ENCODE measurements at regions not wholly inside any gene's neighbourhood (a gene's known extent, or its start where the extent isn't known, plus 50 kb on each side); places are given as distances from the start of the nearest gene placed in this dataset.

DNA sequence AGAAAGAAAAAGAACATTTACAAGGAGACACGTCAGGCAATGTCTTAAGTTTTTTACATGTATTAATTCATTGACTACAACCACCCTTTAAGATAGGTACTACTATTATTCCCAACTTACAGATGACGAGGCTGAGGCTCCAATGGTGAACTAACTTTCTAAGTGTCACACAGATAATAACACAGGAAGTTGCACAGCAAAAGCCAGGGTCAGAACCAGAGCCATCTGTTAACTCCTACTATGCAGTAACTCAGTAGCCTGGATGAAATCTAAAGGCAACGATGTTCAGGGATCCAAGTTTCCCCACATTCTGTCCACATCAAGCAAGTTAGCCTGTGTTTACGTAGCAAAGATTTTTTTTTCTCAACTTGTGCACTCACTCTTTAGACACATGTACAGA lies 371.7 kb downstream of the PTPRC start:
- Histone ChIP-seq H3K9me3 (ENCODE audit: insufficient read depth, low read length, severe bottlenecking) (no peaks in the 10 kb centered on the region), H4K20me1 (ENCODE audit: insufficient read depth, low read length) (no peaks in the 10 kb centered on the region), H3K79me2 (ENCODE audit: insufficient read depth, low read length) (peaks cover 100% of the 10 kb centered on the region), H3K4me2 (ENCODE audit: insufficient read depth, low read length) (peak overlapping the region; percentile 63), H3K36me3 (ENCODE audit: insufficient read depth, low read length) (peaks cover 13% of the 10 kb centered on the region; the same call in 1 of the 2 replicates), H3K4me1 (ENCODE audit: insufficient read depth, low read length) (peaks cover 99% of the 10 kb centered on the region), H3K4me3 (ENCODE audit: low read depth in 1 of 2, low read length in 2 of 2) (peak overlapping the region in 1 of 2 experiments; percentile 43; a peak in 3 of 4 replicates), H3K27me3 (ENCODE audit: insufficient read depth, low read length, poor library complexity) (no peaks in the 10 kb centered on the region), H2AFZ (ENCODE audit: low read depth, low read length) (no peak overlapping the region), H3K27ac (ENCODE audit: low read length) (peak overlapping the region; percentile 96), H3K9ac (ENCODE audit: low read depth, low read length) (peak overlapping the region; percentile 59)
- TF ChIP-seq EZH2 (IDR thresholded peaks at IDR 0.05; ENCODE audit: borderline replicate concordance, low read depth, low read length, severe bottlenecking) (no peak), CTCF (IDR thresholded peaks at IDR 0.05; ENCODE audit: borderline replicate concordance, extremely low read depth, low read length, poor library complexity, severe bottlenecking) (no peak)
- ATAC-seq (ENCODE audit: insufficient read depth, low read depth): peak; percentile 65
- peak; percentile 73 for DNase-seq

DNA sequence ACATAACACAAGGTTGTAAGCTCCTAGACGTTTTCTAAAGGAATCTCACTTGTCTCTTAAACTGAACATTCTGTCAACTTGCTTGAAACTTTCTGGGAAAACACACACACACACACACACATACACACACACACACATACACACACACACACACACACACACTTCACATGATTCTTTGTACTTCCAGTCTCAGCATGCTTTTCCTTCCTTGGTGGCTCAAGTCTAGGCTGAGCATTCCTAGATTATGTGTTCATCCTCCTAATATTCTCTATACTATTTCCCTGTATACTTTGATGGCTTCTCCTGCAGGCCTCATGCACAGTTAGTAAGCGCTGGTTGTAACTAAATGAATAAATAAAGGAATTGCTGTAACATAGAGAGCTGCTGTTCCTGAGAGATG lies 372.1 kb downstream of the PTPRC start:
- peak overlapping the region; percentile 96 for H3K27ac ChIP-seq (ENCODE audit: low read length)
- no peaks in the 10 kb centered on the region for H3K27me3 ChIP-seq (ENCODE audit: insufficient read depth, low read length, poor library complexity)
- H3K9ac ChIP-seq (ENCODE audit: low read depth, low read length): peak overlapping the region; percentile 59
- H3K79me2 ChIP-seq (ENCODE audit: insufficient read depth, low read length): peaks cover 100% of the 10 kb centered on the region
- H4K20me1 ChIP-seq (ENCODE audit: insufficient read depth, low read length): no peaks in the 10 kb centered on the region
- H3K9me3 ChIP-seq (ENCODE audit: insufficient read depth, low read length, severe bottlenecking): no peaks in the 10 kb centered on the region
- DNase-seq (peak; percentile 25), ATAC-seq (ENCODE audit: insufficient read depth, low read depth) (peak; percentile 4)
- H3K4me1 ChIP-seq (ENCODE audit: insufficient read depth, low read length): peaks cover 99% of the 10 kb centered on the region
- TF ChIP-seq EZH2 (IDR thresholded peaks at IDR 0.05; ENCODE audit: borderline replicate concordance, low read depth, low read length, severe bottlenecking): no peak
- no peak for TF ChIP-seq CTCF (IDR thresholded peaks at IDR 0.05; ENCODE audit: borderline replicate concordance, extremely low read depth, low read length, poor library complexity, severe bottlenecking)
- H3K4me3 ChIP-seq (ENCODE audit: low read depth in 1 of 2, low read length in 2 of 2): peak overlapping the region in 1 of 2 experiments; percentile 43; a peak in 2 of 4 replicates
- peaks cover 13% of the 10 kb centered on the region; the same call in 1 of the 2 replicates for H3K36me3 ChIP-seq (ENCODE audit: insufficient read depth, low read length)
- peak overlapping the region; percentile 63 for H3K4me2 ChIP-seq (ENCODE audit: insufficient read depth, low read length)
- H2AFZ ChIP-seq (ENCODE audit: low read depth, low read length): peak overlapping the region; percentile 11; the same call in 1 of the 2 replicates

GRCh38 chr1:199015799-199016198 lies 377.0 kb downstream of the PTPRC start:
- DNase-seq (peak; percentile 55), ATAC-seq (ENCODE audit: insufficient read depth, low read depth) (peak; percentile 21)
- H3K27me3 ChIP-seq (ENCODE audit: insufficient read depth, low read length, poor library complexity): no peaks in the 10 kb centered on the region
- TF ChIP-seq EZH2 (IDR thresholded peaks at IDR 0.05; ENCODE audit: borderline replicate concordance, low read depth, low read length, severe bottlenecking) (no peak), CTCF (IDR thresholded peaks at IDR 0.05; ENCODE audit: borderline replicate concordance, extremely low read depth, low read length, poor library complexity, severe bottlenecking) (no peak)
- H3K9ac ChIP-seq (ENCODE audit: low read depth, low read length): peak overlapping the region; percentile 74; the same call in 1 of the 2 replicates
- no peaks in the 10 kb centered on the region for H4K20me1 ChIP-seq (ENCODE audit: insufficient read depth, low read length)
- peaks cover 100% of the 10 kb centered on the region for H3K79me2 ChIP-seq (ENCODE audit: insufficient read depth, low read length)
- peak overlapping the region; percentile 96 for H3K27ac ChIP-seq (ENCODE audit: low read length)
- H3K4me3 ChIP-seq (ENCODE audit: low read depth in 1 of 2, low read length in 2 of 2): peak overlapping the region in 1 of 2 experiments; percentile 13; a peak in 1 of 4 replicates
- H3K4me1 ChIP-seq (ENCODE audit: insufficient read depth, low read length): peaks cover 100% of the 10 kb centered on the region
- no peak overlapping the region for H2AFZ ChIP-seq (ENCODE audit: low read depth, low read length)
- no peaks in the 10 kb centered on the region for H3K36me3 ChIP-seq (ENCODE audit: insufficient read depth, low read length)
- peak overlapping the region; percentile 57 for H3K4me2 ChIP-seq (ENCODE audit: insufficient read depth, low read length)
- no peaks in the 10 kb centered on the region for H3K9me3 ChIP-seq (ENCODE audit: insufficient read depth, low read length, severe bottlenecking)

Data from DND-41 (cell line).